NAMALWA (cell line): ENCODE measurements at regions not wholly inside any gene's neighbourhood (a gene's known extent, or its start where the extent isn't known, plus 50 kb on each side); places are given as distances from the start of the nearest gene placed in this dataset.
"Not testable (repeated sequence)": the region's sequence is repeated elsewhere in the genome, so short reads cannot be mapped to it uniquely, and the experiment has no call there.

Source experiments
- DNase-seq: peaks from one replicate; pipeline ENCODE4 v3.0.0-alpha.2; 2015; ENCODE audit warnings: low spot score

DNA sequence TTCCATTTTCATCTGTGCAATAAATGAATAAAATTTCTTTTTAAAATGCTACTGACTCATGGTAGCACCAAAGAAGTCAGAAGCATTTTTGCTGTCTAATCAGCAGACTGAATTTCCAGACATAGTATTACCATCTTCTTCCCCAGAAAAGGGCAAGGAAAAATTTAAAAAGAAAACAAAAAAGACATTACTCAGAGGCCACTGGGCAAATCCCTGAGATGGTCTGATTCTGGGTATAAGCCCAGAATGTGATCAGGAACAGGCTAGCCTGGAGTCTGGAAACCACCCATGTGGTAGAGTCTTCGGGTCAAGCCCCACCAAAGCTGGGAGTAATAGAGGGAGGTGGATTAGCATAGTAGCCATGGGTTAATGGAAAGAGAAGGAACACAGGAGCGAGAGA is 342.8 kb downstream of the FBXW7 start:
- no peak for DNase-seq

DNA sequence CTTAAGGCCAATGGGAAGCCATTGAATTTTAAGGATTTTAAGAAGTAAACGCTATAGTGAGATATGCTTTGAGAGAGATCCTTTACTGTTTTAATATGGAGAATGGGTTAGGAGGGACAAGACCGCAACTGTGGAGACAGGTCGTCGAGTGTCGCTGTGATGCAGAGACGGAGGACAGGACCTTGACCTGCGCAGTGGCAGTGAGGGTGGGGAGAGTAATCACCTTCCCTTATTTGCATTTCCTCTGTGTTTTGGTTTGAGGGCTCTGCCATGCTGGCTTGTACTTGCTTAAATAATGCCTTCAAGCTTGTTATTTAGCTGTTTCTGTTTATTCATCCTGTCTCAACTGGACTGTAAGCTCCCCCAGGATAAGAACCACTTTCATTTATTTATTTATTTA is 345.0 kb downstream of the FBXW7 start:
- DNase-seq = no peak

DNA sequence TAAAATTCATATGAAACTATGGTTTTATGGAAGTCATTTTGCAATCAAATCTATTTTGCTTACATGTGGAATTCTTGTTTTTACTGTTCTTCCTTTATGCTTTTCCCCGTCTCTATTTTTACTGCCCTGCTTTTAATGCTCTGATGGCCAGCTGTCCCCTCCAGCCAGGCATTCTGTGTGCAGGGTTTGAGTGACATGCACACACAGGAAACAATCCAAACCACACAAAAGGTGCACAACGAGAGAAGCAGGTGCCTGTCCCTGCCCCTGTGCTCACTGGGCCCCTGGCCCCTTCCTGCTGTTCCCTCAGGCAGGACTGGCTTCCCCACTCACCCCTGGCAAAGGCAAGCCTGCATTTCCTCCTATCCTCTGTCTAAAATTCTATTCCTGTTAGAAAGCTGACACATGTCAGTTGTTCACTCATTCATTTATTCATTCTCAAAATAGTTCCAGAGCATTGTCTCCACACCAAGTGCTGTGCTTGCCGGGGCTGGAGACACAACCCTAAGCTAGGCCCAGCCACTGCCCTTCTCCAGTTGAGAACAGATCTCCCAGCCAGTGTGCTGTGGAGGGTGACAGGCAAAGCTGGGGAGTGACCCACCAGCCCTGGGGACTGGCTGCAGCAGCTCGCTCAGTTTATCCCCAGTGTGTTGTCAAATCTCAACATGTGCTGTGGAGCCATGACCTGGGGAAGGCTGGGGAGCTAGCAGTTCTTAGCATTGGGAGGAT is 346.3 kb downstream of the FBXW7 start:
- no peak for DNase-seq

DNA sequence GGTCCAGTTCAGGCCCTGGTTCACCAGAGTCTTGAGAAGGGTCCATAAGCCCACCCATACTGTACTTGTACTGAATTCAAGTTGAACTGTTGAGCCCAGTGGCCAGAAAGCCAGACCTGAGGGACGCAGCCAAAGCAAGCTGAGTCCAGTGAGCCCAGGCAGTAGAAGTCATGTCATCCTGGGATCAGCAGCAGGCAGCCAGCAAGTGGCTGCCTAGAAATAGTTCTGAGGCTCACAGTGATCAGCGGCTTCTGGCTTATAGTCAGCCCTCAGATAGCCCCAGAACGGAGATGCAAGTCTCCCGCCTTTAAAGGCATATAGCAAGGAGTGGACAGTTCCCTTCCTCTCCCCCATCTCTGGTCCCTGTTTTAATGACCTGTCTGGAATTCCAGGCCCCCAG is 347.1 kb downstream of the FBXW7 start:
- DNase-seq = no peak

DNA sequence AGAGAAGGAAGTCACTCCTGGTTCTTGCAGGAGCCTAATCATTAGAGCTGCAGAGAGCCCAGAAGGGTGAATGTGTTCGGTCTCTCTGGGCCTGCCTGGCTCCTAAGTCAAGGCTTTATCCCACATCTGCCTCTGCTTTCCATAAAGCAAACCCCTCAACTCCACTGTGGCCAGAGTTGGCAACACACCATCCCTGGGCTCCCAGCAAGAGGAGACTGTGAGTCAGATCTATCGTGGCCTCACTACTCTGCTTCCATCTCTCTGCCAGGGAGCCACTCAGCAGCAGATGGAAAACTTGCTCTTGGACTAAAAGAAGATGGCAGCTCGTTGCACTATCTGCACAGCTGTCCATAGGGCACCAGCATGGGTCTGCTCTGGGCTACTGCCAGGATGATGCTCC is 348.2 kb downstream of the FBXW7 start:
- DNase-seq = no peak

DNA sequence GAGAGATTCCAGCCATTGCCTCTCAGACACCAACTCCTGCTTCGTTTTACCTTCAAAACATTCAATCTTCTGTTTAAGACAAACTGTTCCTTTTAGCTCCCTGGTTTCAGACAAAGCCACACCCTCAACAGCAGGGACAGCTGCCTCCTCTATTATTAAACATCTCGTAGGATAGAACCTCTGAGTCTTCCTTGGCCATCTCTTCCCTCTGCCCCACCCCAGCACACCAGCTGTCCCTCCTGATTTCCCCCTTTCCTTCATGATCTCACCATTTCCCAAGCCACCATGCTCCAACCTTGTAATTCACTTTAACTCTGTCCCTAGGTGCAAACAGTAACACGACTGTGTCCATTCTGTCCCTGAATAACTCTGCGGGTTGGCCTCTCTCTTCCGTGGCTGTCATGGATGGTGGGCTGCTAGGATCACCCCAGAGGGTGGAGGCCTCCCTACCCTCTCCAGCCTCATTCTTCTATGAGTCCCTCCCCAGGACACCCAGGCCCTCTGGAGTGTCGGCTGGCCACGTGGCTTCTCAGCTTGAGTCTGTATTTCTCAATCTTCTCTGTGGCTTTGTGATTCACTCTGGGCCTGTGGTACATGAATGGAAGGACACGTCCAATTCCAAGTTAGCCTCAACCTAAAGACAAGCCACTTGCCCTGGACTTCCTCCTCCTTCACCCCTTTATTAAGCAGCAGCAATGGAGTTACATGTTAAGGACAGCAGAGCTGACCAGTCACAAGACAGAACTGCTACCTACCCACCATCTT is 349.9 kb downstream of the FBXW7 start:
- DNase-seq = no peak

DNA sequence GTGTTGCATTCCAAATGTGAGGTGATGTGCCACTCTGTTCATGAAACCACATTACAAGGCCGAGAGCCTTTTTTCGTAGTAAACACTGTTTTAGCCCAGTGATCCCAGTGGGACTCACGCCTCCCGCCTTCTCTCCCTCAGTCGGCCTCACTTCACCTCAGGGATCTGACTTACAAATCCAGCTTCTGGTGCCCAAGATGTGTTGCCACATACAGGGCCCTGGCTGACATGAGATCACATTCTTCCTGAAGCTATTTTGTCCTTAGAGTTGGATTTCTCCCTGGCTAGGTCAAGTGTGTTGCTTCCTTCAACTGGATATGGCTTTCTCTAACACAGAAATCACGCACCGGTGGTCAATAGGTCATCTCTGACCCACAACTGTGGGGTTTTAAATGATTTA is 354.7 kb downstream of the FBXW7 start:
- no peak for DNase-seq

DNA sequence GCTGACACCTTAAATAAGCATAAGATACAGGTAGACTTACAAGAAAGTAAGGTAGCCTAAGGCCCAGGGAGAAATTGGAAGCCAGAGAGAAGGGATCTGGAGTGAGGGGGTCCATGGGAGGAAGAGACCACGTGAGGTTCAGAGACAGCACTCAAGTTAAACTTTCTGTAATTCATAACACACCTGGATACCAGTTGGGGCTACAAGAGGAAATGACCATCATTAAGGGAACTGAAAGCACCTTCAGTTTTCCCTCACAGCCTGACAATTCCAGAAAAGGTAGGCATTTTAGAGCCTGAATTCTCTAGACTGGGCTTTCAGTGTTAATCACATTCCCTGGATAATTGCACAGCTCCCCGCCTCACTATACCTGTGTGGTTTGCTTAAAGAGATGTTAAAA is 355.5 kb downstream of the FBXW7 start:
- no peak for DNase-seq

DNA sequence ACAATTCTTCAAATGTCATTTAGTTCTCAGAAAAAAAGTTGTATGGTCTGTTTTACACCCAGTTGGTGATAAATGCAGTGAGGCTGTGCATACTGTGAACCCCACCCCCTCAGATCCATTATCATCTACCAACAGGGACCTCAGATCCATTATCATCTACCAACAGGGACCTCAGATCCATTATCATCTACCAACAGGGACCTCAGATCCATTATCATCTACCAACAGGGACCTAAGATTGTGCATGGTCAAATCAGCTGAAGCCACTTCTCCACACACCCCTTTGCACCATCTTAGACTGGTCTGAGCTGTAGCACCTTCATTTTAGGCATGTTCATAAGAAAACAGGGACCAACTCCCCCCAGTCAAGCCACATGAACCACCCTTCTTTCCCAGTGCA is 358.4 kb downstream of the FBXW7 start:
- not testable (repeated sequence) for DNase-seq

DNA sequence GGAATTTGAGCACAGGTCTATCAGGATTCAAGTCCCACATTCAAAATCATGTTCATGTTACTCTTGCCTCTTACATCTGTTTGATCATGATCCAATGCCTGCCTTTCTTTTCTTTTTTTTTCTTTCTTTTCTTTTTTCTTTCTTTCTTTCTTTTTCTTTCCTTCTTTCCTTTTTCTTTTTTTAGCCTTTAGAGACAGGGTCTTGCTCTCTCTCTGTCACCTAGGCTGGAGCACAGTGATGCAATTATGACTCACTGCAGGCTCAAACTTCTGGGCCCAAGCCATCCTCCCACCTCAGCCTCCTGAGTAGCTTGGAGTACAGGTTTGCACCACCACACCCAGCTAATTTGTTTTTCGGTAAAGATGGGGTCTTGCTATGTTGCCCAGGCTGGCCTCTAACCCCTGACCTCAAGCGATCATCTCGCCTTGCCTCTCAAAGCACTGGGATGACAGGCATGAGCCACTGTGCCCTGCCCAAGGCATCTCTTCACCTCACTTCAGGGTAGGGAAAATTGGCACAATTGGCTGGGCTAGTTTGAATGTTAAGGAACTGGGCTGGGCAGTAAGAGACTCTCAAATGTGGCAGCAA is 359.2 kb downstream of the FBXW7 start:
- no peak for DNase-seq

DNA sequence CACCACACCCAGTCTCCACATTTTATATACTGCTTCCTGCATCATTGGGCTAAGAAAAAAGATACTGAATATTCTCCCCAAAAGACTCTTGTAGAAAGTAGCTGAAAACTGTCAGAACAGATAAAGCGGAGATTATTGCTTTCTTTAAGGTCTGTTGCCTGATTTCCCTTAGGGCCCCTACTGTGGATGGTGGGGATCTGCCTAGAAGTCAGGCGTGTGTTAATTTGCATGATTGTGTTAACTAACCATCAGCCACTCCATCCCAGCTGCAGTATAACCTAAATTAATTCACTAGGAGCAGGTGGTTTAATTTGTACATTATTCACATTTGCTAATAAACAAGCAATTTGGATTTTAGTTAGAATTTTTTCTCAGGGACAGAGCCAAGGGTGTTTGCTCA is 360.3 kb downstream of the FBXW7 start:
- DNase-seq = no peak

DNA sequence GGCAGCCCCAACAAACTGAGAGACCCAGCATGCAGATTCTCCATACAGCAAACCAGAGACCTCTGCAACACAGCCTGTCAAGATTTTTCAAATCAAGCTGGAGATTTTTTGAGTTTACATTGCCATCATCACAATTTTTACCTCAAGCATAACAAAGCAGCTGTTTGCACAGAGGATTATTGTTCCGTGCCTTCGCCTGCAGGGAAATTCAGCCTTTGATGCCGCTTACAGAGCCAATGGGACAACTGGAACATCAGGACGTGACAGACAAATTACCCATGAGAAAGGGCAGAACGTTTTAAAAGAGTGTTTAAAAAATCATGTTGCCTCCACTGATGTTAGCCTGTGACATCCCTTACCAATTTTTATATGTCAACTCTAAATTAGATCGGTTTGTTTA is 363.7 kb downstream of the FBXW7 start:
- no peak for DNase-seq

DNA sequence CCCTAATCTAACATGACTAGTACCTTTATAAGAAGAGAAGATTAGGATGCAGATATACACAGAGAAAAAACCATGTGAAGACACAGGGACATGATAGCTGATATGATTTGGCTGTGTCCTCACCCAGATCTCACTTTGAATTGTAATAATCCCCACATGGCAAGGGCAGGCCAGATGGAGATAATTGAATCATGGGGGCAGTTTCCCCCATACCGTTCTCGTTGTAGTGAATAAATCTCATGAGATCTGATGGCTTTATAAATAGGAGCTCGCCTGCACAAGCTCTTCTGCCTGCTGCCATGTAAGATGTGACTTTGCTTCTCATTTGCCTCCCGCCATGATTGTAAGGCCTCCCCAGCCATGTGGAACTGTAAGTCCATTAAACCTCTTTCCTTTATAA is 364.3 kb downstream of the FBXW7 start:
- no peak for DNase-seq

DNA sequence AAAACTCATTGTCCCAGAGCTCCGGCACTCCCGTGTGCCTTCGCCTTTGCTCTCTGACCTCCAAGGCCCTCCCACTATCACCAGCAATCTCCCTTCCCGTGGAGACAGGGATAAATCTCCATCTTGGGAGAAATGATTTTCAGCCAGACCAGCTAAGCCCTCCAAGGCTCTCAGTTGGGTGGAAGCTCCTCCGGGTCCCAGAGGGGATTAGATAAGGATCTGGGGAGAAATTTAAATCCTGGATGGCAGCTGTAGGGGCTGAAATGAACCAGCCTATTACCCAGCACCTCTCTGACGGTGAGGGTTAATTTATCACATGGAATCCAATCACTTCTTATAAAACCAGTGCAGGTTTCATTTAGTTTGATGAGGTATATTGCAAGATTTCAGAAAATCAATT is 366.2 kb downstream of the FBXW7 start:
- no peak for DNase-seq

DNA sequence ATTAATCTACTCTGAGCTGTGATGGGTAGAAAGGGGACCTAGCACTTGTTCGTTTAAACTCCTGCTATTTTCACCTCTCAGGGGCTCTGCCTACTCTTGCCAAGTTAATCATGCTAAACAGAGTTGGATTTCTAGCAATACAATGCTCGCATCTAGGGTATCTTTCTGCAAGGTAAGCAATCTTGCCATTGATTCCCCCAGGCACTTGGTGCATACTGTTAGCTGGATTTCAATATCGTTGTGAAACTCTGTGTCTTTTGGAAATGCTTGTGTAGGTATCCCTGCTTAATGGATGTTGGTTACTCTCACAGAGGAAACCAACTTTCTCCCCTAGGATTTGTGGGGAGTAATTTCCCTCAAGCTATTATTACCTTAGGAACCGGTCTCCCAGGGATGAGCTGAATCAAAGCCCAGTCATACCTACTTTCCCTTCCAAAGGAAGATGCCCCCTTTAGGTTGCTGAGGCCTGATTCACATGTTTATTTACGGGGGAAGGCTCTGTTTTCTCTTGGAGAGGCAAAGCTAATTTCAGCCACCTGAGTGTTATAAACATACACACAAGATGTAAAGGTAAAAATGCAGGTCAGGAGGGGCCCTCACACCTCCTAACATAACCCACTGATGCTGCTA is 366.8 kb downstream of the FBXW7 start:
- no peak for DNase-seq

DNA sequence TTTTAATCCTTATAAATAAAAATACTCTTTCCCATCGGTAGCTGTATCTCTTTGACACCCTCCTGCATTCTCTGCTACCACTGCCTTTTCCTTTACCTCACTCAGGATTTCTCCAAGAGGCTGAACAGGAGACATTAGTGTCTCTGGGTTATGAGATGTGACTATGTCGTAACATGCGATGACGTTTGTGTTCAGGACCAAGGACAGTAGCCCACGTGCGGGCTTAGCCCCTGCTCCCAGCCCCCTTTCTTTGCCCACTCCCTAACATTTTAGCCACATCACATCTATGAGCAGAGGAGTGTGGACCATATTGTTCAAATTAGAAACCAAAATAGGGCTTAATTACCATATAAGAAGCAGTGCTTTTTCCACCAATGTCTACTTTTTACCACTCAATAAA is 369.3 kb downstream of the FBXW7 start:
- no peak for DNase-seq

DNA sequence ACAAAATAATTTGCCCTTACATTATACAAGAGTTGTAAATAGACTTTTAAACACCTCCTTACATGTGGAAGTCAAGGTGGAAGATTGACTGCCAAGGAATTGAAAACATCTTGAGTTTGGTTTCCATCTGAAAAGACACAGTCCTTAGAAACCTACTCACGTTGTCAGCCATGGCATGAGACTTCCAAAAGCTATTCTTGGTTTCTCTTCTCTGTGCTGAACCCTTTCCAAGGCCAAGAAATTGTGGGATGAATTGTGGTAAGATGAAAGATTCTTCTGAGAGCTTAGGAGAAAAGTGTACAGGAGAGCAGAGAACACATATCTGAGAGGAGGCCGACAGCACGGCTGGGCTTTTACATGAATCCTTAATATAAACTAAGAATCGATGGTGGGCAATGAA is 370.0 kb downstream of the FBXW7 start:
- DNase-seq = no peak

DNA sequence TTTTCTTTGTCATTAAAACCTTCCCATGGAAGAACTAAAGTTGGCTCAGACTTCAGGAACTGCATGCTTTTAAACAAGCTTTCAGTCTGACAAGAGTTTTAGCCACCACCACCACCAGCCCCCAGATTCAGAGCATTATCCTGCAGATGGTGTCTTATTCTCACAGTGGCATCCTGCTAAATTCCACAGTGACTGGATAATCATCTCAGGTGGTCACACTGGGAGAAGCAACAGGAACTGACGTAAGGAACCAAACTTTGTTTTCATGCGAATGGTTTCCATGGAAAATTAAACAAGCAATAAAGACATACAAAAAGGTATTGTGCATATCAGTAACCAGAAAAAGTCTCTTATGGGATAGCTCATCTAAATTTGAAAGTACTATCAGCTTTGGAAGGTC is 370.7 kb downstream of the FBXW7 start:
- DNase-seq = no peak

DNA sequence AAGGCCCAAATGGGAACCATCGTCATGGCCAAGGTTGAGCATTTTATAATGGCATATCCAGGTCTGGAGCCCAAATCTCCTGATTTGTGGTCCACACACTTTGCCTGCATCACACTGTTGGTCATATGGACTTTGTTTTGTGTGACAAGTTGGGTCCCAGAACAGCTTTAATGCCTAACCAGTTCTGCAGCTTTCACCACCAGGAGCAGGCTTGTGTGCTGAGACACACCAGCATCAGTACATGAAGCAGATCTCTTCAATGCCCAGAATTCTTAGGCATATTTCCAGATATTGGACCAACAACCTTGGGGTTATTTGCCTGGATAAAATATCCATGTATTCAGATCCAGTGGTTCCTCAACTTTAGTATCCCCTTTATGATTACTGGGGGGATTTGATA is 371.3 kb downstream of the FBXW7 start:
- no peak for DNase-seq

DNA sequence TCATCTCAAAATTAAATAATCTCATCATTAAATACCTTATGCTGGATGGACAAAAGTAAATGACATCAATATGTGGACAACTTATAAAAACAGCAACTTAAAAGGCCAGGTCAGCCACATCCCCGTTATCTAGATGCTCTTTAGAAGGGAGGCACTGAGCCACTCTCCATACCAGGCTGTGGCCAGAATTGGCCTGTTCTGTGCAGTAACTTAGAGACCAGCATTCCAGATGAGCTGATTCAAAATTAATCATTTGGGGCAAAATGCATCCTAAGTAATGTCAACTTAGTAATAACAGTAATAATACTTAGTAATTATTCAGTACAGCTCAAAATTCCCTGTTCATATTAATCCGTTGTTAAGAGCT is 373.6 kb downstream of the FBXW7 start:
- DNase-seq = no peak

DNA sequence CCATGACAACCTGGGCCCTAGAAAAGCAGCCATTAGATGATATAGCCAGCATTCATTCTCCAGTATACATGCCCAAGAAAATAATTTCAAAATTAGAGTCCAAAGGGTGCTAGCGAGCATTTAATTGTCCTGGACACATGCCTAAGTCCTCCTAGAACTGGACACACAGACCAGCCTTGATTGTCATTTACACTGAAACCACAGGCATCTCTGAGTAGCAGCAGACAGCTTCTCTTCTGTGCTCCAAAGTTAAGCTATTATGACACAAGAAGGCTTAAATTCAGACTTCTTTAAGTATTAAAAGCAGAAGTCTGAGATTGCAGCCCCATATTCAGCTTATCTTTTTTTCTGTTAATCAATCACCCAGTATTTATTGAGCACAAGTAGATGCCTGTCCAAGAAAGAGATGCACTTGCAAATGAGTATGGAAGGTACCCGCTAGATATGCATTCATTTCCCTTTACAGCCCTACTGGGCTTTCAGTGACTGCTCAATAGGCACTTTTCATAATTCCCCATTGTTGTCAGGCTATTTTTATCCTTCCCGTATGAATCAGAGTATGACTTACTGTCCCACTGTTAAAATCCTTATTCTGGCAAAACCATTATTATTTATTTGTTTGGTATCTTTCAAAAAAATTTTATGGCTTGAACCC is 374.1 kb downstream of the FBXW7 start:
- DNase-seq = no peak

DNA sequence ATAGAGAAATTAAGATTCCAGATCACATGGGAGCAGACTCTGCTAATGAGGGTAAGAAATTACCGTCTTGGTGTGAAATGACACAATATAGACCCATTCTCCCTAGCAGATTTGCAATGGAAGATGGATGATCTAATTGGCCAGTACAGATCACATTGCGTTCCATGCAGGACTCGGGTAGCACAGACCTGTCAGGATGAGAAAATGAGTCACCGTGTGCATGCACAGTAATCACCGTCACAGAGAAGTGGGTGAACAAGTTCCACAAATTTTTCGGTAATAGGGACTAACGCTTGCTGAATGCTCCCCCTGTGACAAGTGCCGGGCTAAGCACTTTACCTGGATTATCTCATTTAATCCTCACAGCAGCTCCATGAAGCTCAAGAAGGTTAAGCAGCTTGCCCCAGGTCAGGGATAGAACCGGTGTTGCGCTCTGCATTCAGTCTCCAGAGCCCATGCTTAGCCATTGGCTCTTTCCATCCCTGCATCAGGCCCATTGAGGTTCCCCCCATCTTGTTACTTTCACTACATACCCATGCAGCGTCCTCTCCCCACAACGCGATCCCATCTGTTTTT is 375.6 kb downstream of the FBXW7 start:
- no peak for DNase-seq
